ENCODE measurements at regions not wholly inside any gene's neighbourhood (a gene's known extent, or its start where the extent isn't known, plus 50 kb on each side); places are given as distances from the start of the nearest gene placed in this dataset.

DNA sequence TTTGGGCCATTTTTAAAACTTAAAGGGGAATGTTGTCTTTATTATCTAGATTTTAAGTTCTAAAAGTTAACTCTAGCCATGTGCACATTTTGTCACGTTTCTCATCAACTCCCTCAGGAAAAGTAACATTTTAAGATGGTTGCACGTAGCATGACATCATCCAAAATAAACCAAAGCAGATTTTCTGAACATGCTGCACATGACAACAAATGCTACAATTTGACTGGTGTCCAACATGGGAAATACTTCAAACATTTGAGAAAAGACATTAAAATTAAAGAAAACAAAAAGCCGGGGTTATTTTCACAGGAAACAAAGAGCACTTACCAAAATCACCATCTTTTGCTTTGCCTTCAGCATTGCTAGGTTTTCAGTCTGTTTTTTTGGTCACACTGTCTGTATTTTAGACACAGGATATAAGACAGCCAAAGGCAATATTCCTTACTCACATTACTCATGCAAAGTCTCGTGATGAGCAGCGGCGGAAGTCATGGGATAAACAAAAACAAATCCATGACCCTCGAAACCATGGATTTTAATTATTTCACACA lies 51.3 kb upstream of the RND3 start:
- H3K4me1 Mint-ChIP-seq: no peaks in the 10 kb centered on the region
- no peaks in the 10 kb centered on the region for H3K9me3 ChIP-seq (ENCODE audit: control insufficient read depth, low read depth, low read length)
- no peaks in the 10 kb centered on the region for H3K23me2 ChIP-seq (ENCODE audit: insufficient read length, low read depth, low read length, poor library complexity, severe bottlenecking)
- H3K4me3 Mint-ChIP-seq: no peak overlapping the region
- no peak for DNase-seq
- no peak overlapping the region for H3K27ac Mint-ChIP-seq
- H3K79me1 ChIP-seq (ENCODE audit: insufficient read depth, low read depth, low read length, poor library complexity, severe bottlenecking): no peaks in the 10 kb centered on the region
- no peaks in the 10 kb centered on the region for H3K27me3 ChIP-seq (ENCODE audit: insufficient read depth, low read length)
- no peak overlapping the region for H2BK120ac ChIP-seq (ENCODE audit: low read depth, low read length, poor library complexity, severe bottlenecking)
- TF ChIP-seq, protein P1, sequence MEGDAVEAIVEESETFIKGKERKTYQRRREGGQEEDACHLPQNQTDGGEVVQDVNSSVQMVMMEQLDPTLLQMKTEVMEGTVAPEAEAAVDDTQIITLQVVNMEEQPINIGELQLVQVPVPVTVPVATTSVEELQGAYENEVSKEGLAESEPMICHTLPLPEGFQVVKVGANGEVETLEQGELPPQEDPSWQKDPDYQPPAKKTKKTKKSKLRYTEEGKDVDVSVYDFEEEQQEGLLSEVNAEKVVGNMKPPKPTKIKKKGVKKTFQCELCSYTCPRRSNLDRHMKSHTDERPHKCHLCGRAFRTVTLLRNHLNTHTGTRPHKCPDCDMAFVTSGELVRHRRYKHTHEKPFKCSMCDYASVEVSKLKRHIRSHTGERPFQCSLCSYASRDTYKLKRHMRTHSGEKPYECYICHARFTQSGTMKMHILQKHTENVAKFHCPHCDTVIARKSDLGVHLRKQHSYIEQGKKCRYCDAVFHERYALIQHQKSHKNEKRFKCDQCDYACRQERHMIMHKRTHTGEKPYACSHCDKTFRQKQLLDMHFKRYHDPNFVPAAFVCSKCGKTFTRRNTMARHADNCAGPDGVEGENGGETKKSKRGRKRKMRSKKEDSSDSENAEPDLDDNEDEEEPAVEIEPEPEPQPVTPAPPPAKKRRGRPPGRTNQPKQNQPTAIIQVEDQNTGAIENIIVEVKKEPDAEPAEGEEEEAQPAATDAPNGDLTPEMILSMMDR (conservative IDR thresholded peaks at IDR 0.05): no peak
- H4K8ac ChIP-seq (replicated peaks; ENCODE audit: insufficient read length, low read depth, low read length): no peak overlapping the region
- H2BK20ac ChIP-seq (ENCODE audit: low read depth, low read length, poor library complexity, severe bottlenecking): no peak overlapping the region
- H4K20me1 ChIP-seq (ENCODE audit: control insufficient read depth, insufficient read depth, insufficient read length): no peaks in the 10 kb centered on the region
- WGBS (ENCODE audit: extremely low coverage, insufficient read length, low lambda C conversion rate): no CpG with 5 or more reads among the region's 7 CpGs
- no peak overlapping the region for H2AFZ ChIP-seq (ENCODE audit: low read length)
- no peak overlapping the region for H4K5ac ChIP-seq (ENCODE audit: insufficient read length, low read depth, low read length)
- H3K14ac ChIP-seq (ENCODE audit: insufficient read depth, low read length): no peak overlapping the region
- no peak overlapping the region for H3K4me2 ChIP-seq (ENCODE audit: insufficient read depth, insufficient read length, low read length)
- no peak overlapping the region for H2BK5ac ChIP-seq (ENCODE audit: insufficient read length, low read length)
- H3K9ac ChIP-seq (ENCODE audit: extremely low read depth, insufficient read length, low read length): no peak overlapping the region
- H4K91ac ChIP-seq (ENCODE audit: insufficient read length, low read depth, low read length): no peak overlapping the region
- H3K4ac ChIP-seq (ENCODE audit: low read depth, low read length): no peak overlapping the region
- H2AK5ac ChIP-seq (ENCODE audit: insufficient read length, low read length): no peak overlapping the region
- H3K4me1 ChIP-seq (ENCODE audit: insufficient read depth, low read length): no peaks in the 10 kb centered on the region
- peaks cover 30% of the 10 kb centered on the region in 2 experiments; a peak in 4 of 5 replicates for H3K9me3 Mint-ChIP-seq
- H3K23ac ChIP-seq (ENCODE audit: insufficient read length, low read depth, low read length): no peak overlapping the region
- no peaks in the 10 kb centered on the region for H3K79me2 ChIP-seq (ENCODE audit: insufficient read depth, low read length)
- no peak overlapping the region for H3T11ph ChIP-seq (ENCODE audit: low read length)
- no peak overlapping the region for H3K18ac ChIP-seq (ENCODE audit: insufficient read length, low read depth, low read length)
- H3K27ac ChIP-seq (ENCODE audit: insufficient read length, low read depth, low read length): no peak overlapping the region
- no peak overlapping the region for H2BK15ac ChIP-seq (ENCODE audit: low read depth, low read length)
- no peak overlapping the region for H2BK12ac ChIP-seq (ENCODE audit: insufficient read length, low read depth, low read length)
- no peak overlapping the region for H3K56ac ChIP-seq (ENCODE audit: insufficient read length, low read depth, low read length)
- H3K27me3 Mint-ChIP-seq (ENCODE audit: low read depth): no peaks in the 10 kb centered on the region
- peaks cover 15 to 42% (median 19%) of the 10 kb centered on the region in 3 experiments for H3K36me3 Mint-ChIP-seq (ENCODE audit: insufficient read depth in 1 of 3, low read depth in 3 of 3)

Measured in H9 (cell line).